Psoas muscle (tissue), 7 donors: ENCODE measurements at regions not wholly inside any gene's neighbourhood (a gene's known extent, or its start where the extent isn't known, plus 50 kb on each side); places are given as distances from the start of the nearest gene placed in this dataset.

ENCODE experiments used
- ATAC-seq, 4 donors: fragments of 200-7000 bp; cut with Tn5 transposase; one replicate each; pipeline ENCODE4 v1.9.1; 2020; ENCODE audit warnings: moderate library complexity in 3 of 4, mild to moderate bottlenecking in 2 of 4
- DNase-seq, 2 donors: peaks; one replicate each; pipeline ENCODE4 v3.0.0-alpha.2; 2020
- H3K27ac ChIP-seq: fragments of 200-600 bp; one replicate; pipeline ENCODE4 v1.8.0; 2022
- H3K27me3 ChIP-seq, 3 donors: fragments of 200-600 bp in 1 of 3; one replicate each; pipeline versions ENCODE4 v1.6.1 to v1.8.0; 2013 to 2022; ENCODE audit warnings: low read length in 2 of 3, mild to moderate bottlenecking in 2 of 3, moderate library complexity in 1 of 3; ENCODE audit not compliant: insufficient read depth in 3 of 3
- H3K36me3 ChIP-seq, 2 donors: fragments of 200-600 bp in 1 of 2; one replicate each; pipeline versions ENCODE4 v1.6.1 to v1.8.0; 2013 to 2022; ENCODE audit warnings: low read depth in 1 of 2, mild to moderate bottlenecking in 1 of 2, moderate library complexity in 1 of 2; ENCODE audit not compliant: insufficient read depth in 1 of 2
- H3K4me1 ChIP-seq: fragments of 200-600 bp; one replicate; pipeline ENCODE4 v1.8.0; 2022
- H3K4me3 ChIP-seq: fragments of 200-600 bp; one replicate; pipeline ENCODE4 v1.8.0; 2022; ENCODE audit warnings: mild to moderate bottlenecking
- H3K9me3 ChIP-seq: fragments of 200-600 bp; one replicate; pipeline ENCODE4 v1.8.0; 2022
- CTCF ChIP-seq: fragments of 200-600 bp; IDR thresholded peaks from one replicate; pipeline ENCODE4 v1.8.0; 2022; ENCODE audit warnings: antibody characterized with exemption
- WGBS, 3 donors: extraction: QIAGEN DNeasy Blood & Tissue Kit; methylation state at CpG; one replicate each; pipeline versions ENCODE4 v1.1.6 to v1.1.7; 2013; 5-methylcytosine and 5-hydroxymethylcytosine counted together
- intact Hi-C, 2 donors: fragments of 100-400 bp; cut with DNase I; formaldehyde crosslinking; loops; one replicate each; pipeline versions ENCODE4 v1.11.0 to v1.14.2; 2022
- donor health status: healthy with polysubstance abuse.
- donor health status: DM: no; HTN: no; CAD: no; lungs with moderate emphysema.
- donor health status: Bipolar disorder and iron deficiency.
- donor health status: healthy.
- donor health status: DM: yes; HTN: yes; CAD: no.
- donor health status: DM: no; HTN: no; CAD: no.
- donor health status: DM: yes; HTN: yes; CAD: no.

GRCh38 chr1:221824025-221824424 lies 82.1 kb upstream of the DUSP10 start:
- intact Hi-C loops, result no loop called here
- Histone ChIP-seq H3K4me1 (peaks cover 11% of the 10 kb centered on the region), H3K27ac (no peak overlapping the region), H3K9me3 (peaks cover 1% of the 10 kb centered on the region), H3K4me3 (no peak overlapping the region), H3K36me3 (no peaks in the 10 kb centered on the region), H3K27me3 (no peaks in the 10 kb centered on the region)
- TF ChIP-seq CTCF, result no peak
- DNase-seq, result no peak
- 83 to 92% (median 89%) methylated on average over 2 of the region's 2 CpGs for WGBS, 3 donors
- ATAC-seq, result peak in 1 of 4 donors; percentile 22

DNA sequence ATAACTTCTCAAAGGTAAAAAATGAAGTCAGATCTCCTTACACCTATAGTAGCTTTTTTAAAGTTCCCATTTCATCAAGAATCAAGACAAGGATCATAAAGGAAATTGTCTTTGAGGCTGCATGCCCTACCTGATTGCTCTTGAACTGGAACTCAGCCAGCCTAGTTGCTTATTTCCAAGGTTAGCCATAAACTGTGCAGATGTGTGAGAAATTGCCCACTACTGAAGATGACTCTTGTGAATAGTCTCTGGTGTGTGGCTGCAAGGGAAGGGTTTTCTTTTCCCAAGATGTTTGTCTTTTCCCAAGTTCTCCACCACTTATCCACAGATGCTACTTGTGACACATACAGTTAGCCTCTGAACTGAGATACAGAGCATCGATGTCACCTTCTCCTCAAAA lies 81.7 kb upstream of the DUSP10 start:
- no peak for TF ChIP-seq CTCF
- intact Hi-C loops, result no loop called here
- no peak for ATAC-seq
- H3K27me3 ChIP-seq, result no peaks in the 10 kb centered on the region
- peaks cover 11% of the 10 kb centered on the region for H3K4me1 ChIP-seq
- no peak overlapping the region for H3K27ac ChIP-seq
- no peaks in the 10 kb centered on the region for H3K36me3 ChIP-seq
- DNase-seq, result no peak
- H3K9me3 ChIP-seq, result peaks cover 6% of the 10 kb centered on the region
- no peak overlapping the region for H3K4me3 ChIP-seq
- WGBS, 3 donors, result 23 to 94% (median 92%) methylated on average over 1 of the region's 1 CpG

GRCh38 chr1:221823149-221823548 lies 81.3 kb upstream of the DUSP10 start:
- ATAC-seq (no peak), DNase-seq (no peak)
- peaks cover 8% of the 10 kb centered on the region for H3K9me3 ChIP-seq
- no peaks in the 10 kb centered on the region for H3K27me3 ChIP-seq
- H3K27ac ChIP-seq, result no peak overlapping the region
- H3K4me1 ChIP-seq, result peaks cover 11% of the 10 kb centered on the region
- H3K36me3 ChIP-seq, result no peaks in the 10 kb centered on the region
- no peak for TF ChIP-seq CTCF
- H3K4me3 ChIP-seq, result no peak overlapping the region
- intact Hi-C loops, result no loop called here
- 82 to 90% (median 87%) methylated on average over 4 of the region's 4 CpGs for WGBS, 3 donors

DNA sequence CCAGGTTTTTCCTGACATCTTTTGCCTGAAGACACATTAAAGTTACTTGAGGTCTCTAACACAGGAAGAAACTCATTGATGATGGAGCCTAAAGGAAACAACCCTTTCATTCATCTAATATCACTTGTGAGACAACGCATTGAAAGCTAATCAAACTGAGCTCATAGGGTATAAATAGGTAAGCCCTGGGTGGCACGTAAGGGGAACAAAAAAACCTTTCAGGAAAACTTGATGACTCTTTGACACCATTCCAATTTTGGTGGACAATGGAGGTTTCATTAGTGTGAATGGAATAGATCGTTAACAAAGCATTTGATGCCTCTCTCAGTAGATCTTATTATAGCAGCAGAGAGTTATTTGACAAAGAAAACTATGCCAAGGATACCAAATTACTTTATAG lies 80.7 kb upstream of the DUSP10 start:
- ATAC-seq, result no peak
- WGBS, 3 donors, result 48 to 63% (median 59%) methylated on average over 3 of the region's 3 CpGs
- peaks cover 8% of the 10 kb centered on the region for H3K9me3 ChIP-seq
- H3K4me3 ChIP-seq, result no peak overlapping the region
- DNase-seq, result no peak
- intact Hi-C loops, result no loop called here
- H3K27ac ChIP-seq, result no peak overlapping the region
- TF ChIP-seq CTCF, result no peak
- no peaks in the 10 kb centered on the region for H3K27me3 ChIP-seq
- H3K4me1 ChIP-seq, result peaks cover 11% of the 10 kb centered on the region
- no peaks in the 10 kb centered on the region for H3K36me3 ChIP-seq

DNA sequence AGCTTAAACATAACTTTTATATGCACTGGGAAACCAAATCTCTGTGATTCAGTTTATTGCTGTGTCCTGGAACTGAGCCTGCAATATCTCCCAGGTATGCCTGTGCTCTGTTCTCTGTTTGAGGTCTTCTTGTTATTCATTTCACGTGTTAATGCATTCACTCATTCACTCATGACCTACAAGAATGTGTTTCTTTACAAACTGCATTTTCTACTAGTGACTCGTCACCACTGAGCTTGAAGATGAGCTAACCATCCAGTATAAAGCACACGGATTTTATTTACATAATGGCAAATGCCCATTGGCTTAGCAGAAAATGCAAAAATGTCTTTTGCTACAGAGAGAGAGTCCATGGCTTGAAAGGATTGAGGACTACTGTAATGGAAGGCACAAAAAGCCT lies 75.0 kb upstream of the DUSP10 start:
- no peak overlapping the region for H3K4me3 ChIP-seq
- ATAC-seq (no peak), DNase-seq (no peak)
- 66 to 73% (median 70%) methylated on average over 3 of the region's 3 CpGs for WGBS, 3 donors
- no peak overlapping the region for H3K27ac ChIP-seq
- peaks cover 8% of the 10 kb centered on the region for H3K9me3 ChIP-seq
- H3K27me3 ChIP-seq, result no peaks in the 10 kb centered on the region
- no peaks in the 10 kb centered on the region for H3K4me1 ChIP-seq
- no peaks in the 10 kb centered on the region for H3K36me3 ChIP-seq
- intact Hi-C loops, result no loop called here
- TF ChIP-seq CTCF, result no peak
